Stimulated activated CD4-positive, alpha-beta T cell treated with anti-CD3 and anti-CD28 coated beads, Interleukin-2, amount 100 ng/mL, for 48 hours (primary cell): ENCODE measurements at regions not wholly inside any gene's neighbourhood (a gene's known extent, or its start where the extent isn't known, plus 50 kb on each side); places are given as distances from the start of the nearest gene placed in this dataset.
A peak's percentile ranks its signal among the peaks of the same experiment; 100 is the strongest.

ENCODE experiments used
- DNase-seq, 2 donors: peaks; one replicate each; pipeline ENCODE4 v3.0.0-alpha.2; 2020

GRCh38 chr14:75333606-75334548, 55.2 kb downstream of the FOS start:
- peak; percentile 29 to 31 for DNase-seq

- no peak for DNase-seq
These were observed 56.0 kb downstream of the FOS start for GRCh38 chr14:75334549-75335051.

GRCh38 chr14:75335571-75335970, 56.9 kb downstream of the FOS start:
- DNase-seq: no peak

GRCh38 chr14:75338398-75338797, 59.8 kb downstream of the FOS start:
- DNase-seq: no peak

- no peak for DNase-seq
These were observed 60.4 kb downstream of the FOS start for GRCh38 chr14:75339059-75339458.

GRCh38 chr14:75340921-75341320, 62.3 kb downstream of the FOS start:
- no peak for DNase-seq

- no peak for DNase-seq
These were observed 63.0 kb downstream of the FOS start for GRCh38 chr14:75341620-75342019.

GRCh38 chr14:75342762-75343599, 64.4 kb downstream of the FOS start:
- no peak for DNase-seq

GRCh38 chr14:75343911-75344310, 65.3 kb downstream of the FOS start:
- DNase-seq: no peak

- no peak for DNase-seq
These were observed 65.8 kb downstream of the FOS start for GRCh38 chr14:75344411-75344810.

GRCh38 chr14:75350505-75351060, 72.0 kb downstream of the FOS start:
- DNase-seq: no peak

- no peak for DNase-seq
These were observed 68.7 kb upstream of the JDP2 start for GRCh38 chr14:75359098-75359497.

GRCh38 chr14:75361041-75361440, 66.8 kb upstream of the JDP2 start:
- DNase-seq: no peak

GRCh38 chr14:75361751-75362433, 65.9 kb upstream of the JDP2 start:
- no peak for DNase-seq

- DNase-seq: no peak
These were observed 64.7 kb upstream of the JDP2 start for GRCh38 chr14:75363130-75363529.

GRCh38 chr14:75363570-75364227, 64.1 kb upstream of the JDP2 start:
- no peak for DNase-seq

- no peak for DNase-seq
These were observed 62.7 kb upstream of the JDP2 start for GRCh38 chr14:75365116-75365515.

- DNase-seq: no peak
These were observed 60.9 kb upstream of the JDP2 start for GRCh38 chr14:75366963-75367362.

- DNase-seq: no peak
These were observed 59.5 kb upstream of the JDP2 start for GRCh38 chr14:75368333-75368732.

GRCh38 chr14:75369506-75369905, 58.3 kb upstream of the JDP2 start:
- DNase-seq: no peak

- DNase-seq: no peak
These were observed 57.2 kb upstream of the JDP2 start for GRCh38 chr14:75370416-75371205.
